ENCODE measurements at regions not wholly inside any gene's neighbourhood (a gene's known extent, or its start where the extent isn't known, plus 50 kb on each side); places are given as distances from the start of the nearest gene placed in this dataset.

- TF ChIP-seq CTCF (conservative IDR thresholded peaks at IDR 0.05 in 1 of 2, IDR thresholded peaks at IDR 0.05 in 1 of 2; ENCODE audit: low read depth in 1 of 2, low read length in 2 of 2) (no peak), EZH2 (IDR thresholded peaks at IDR 0.05; ENCODE audit: low read length, missing control alignments) (no peak)
- no peaks in the 10 kb centered on the region for H3K79me2 ChIP-seq (ENCODE audit: control insufficient read depth, insufficient read depth, low read length)
- no peak for DNase-seq (ENCODE audit: low read depth in 2 of 2)
Observed at GRCh38 chr15:101590785-101591184, 61.4 kb downstream of the TM2D3 start.

GRCh38 chr15:101583284-101583683 is 68.9 kb downstream of the TM2D3 start:
- no peak overlapping the region for H3K4me3 ChIP-seq (replicated peaks in 1 of 4; ENCODE audit: control extremely low read depth in 1 of 4, insufficient read depth in 1 of 4, low read depth in 3 of 4, low read length in 4 of 4)
- H3K27ac ChIP-seq (ENCODE audit: insufficient read depth, low read length) = no peak overlapping the region
- no peaks in the 10 kb centered on the region for H3K4me1 ChIP-seq (ENCODE audit: control insufficient read depth, extremely low read depth, insufficient read depth, low read length)
- no peaks in the 10 kb centered on the region for H3K36me3 ChIP-seq (ENCODE audit: control insufficient read depth, insufficient read depth, low read length)
- H3K4me2 ChIP-seq (ENCODE audit: extremely low read depth, insufficient read depth, low read length) = no peak overlapping the region
- H4K20me1 ChIP-seq (ENCODE audit: control insufficient read depth, extremely low read depth, insufficient read depth, low read length) = no peaks in the 10 kb centered on the region
- H3K27me3 ChIP-seq (ENCODE audit: control insufficient read depth, insufficient read depth, low read length) = no peaks in the 10 kb centered on the region
- no peak for TF ChIP-seq EZH2 (IDR thresholded peaks at IDR 0.05; ENCODE audit: low read length, missing control alignments)
- TF ChIP-seq CTCF (conservative IDR thresholded peaks at IDR 0.05 in 1 of 2, IDR thresholded peaks at IDR 0.05 in 1 of 2; ENCODE audit: low read depth in 1 of 2, low read length in 2 of 2) = no peak
- H3K9ac ChIP-seq (ENCODE audit: insufficient read depth, low read length) = no peak overlapping the region
- no peak for DNase-seq (ENCODE audit: low read depth in 2 of 2)
- H3K79me2 ChIP-seq (ENCODE audit: control insufficient read depth, insufficient read depth, low read length) = no peaks in the 10 kb centered on the region
- H2AFZ ChIP-seq (ENCODE audit: low read length) = no peak overlapping the region
- H3K9me3 ChIP-seq (ENCODE audit: control insufficient read depth, insufficient read depth, low read depth, low read length) = no peaks in the 10 kb centered on the region

More at GRCh38 chr15:101590785-101591184, 61.4 kb downstream of the TM2D3 start:
- no peaks in the 10 kb centered on the region for H4K20me1 ChIP-seq (ENCODE audit: control insufficient read depth, extremely low read depth, insufficient read depth, low read length)
- H3K27me3 ChIP-seq (ENCODE audit: control insufficient read depth, insufficient read depth, low read length) = no peaks in the 10 kb centered on the region
- H3K27ac ChIP-seq (ENCODE audit: insufficient read depth, low read length) = no peak overlapping the region
- H3K36me3 ChIP-seq (ENCODE audit: control insufficient read depth, insufficient read depth, low read length) = no peaks in the 10 kb centered on the region
- H2AFZ ChIP-seq (ENCODE audit: low read length) = no peak overlapping the region
- H3K4me1 ChIP-seq (ENCODE audit: control insufficient read depth, extremely low read depth, insufficient read depth, low read length) = no peaks in the 10 kb centered on the region
- H3K9ac ChIP-seq (ENCODE audit: insufficient read depth, low read length) = no peak overlapping the region
- no peak overlapping the region for H3K4me3 ChIP-seq (replicated peaks in 1 of 4; ENCODE audit: control extremely low read depth in 1 of 4, insufficient read depth in 1 of 4, low read depth in 3 of 4, low read length in 4 of 4)
- H3K4me2 ChIP-seq (ENCODE audit: extremely low read depth, insufficient read depth, low read length) = no peak overlapping the region
- no peaks in the 10 kb centered on the region for H3K9me3 ChIP-seq (ENCODE audit: control insufficient read depth, insufficient read depth, low read depth, low read length)

GRCh38 chr15:101580431-101580830 is 71.8 kb downstream of the TM2D3 start:
- Histone ChIP-seq H3K27me3 (ENCODE audit: control insufficient read depth, insufficient read depth, low read length) (no peaks in the 10 kb centered on the region), H3K79me2 (ENCODE audit: control insufficient read depth, insufficient read depth, low read length) (no peaks in the 10 kb centered on the region), H4K20me1 (ENCODE audit: control insufficient read depth, extremely low read depth, insufficient read depth, low read length) (no peaks in the 10 kb centered on the region), H3K36me3 (ENCODE audit: control insufficient read depth, insufficient read depth, low read length) (no peaks in the 10 kb centered on the region), H3K9ac (ENCODE audit: insufficient read depth, low read length) (no peak overlapping the region), H3K4me1 (ENCODE audit: control insufficient read depth, extremely low read depth, insufficient read depth, low read length) (no peaks in the 10 kb centered on the region), H3K4me3 (replicated peaks in 1 of 4; ENCODE audit: control extremely low read depth in 1 of 4, insufficient read depth in 1 of 4, low read depth in 3 of 4, low read length in 4 of 4) (no peak overlapping the region), H3K27ac (ENCODE audit: insufficient read depth, low read length) (no peak overlapping the region), H3K4me2 (ENCODE audit: extremely low read depth, insufficient read depth, low read length) (no peak overlapping the region), H3K9me3 (ENCODE audit: control insufficient read depth, insufficient read depth, low read depth, low read length) (no peaks in the 10 kb centered on the region), H2AFZ (ENCODE audit: low read length) (no peak overlapping the region)
- TF ChIP-seq EZH2 (IDR thresholded peaks at IDR 0.05; ENCODE audit: low read length, missing control alignments) (no peak), CTCF (conservative IDR thresholded peaks at IDR 0.05 in 1 of 2, IDR thresholded peaks at IDR 0.05 in 1 of 2; ENCODE audit: low read depth in 1 of 2, low read length in 2 of 2) (no peak)
- no peak for DNase-seq (ENCODE audit: low read depth in 2 of 2)
